Karpas-422 (cell line): ENCODE measurements at regions not wholly inside any gene's neighbourhood (a gene's known extent, or its start where the extent isn't known, plus 50 kb on each side); places are given as distances from the start of the nearest gene placed in this dataset.

ENCODE experiments used
- DNase-seq: peaks from one replicate; pipeline ENCODE4 v3.0.0-alpha.2; 2015
- H2AFZ ChIP-seq: fragments of 200-600 bp; sonication (generic); 2 replicates; pipeline ENCODE4 v1.6.1; 2014; ENCODE audit warnings: antibody characterized with exemption, low read length, mixed read lengths
- H3K27ac ChIP-seq: fragments of 200-600 bp; sonication (generic); 2 replicates; pipeline ENCODE4 v1.5.1; 2014; ENCODE audit warnings: mild to moderate bottlenecking, low read length, moderate library complexity
- H3K27me3 ChIP-seq: fragments of 200-600 bp; sonication (generic); 2 replicates; pipeline ENCODE4 v1.6.1; 2014; ENCODE audit warnings: low read length, mixed read lengths
- H3K36me3 ChIP-seq: fragments of 200-600 bp; sonication (generic); 2 replicates; pipeline ENCODE4 v1.6.1; 2014; ENCODE audit warnings: low read length, mixed read lengths; ENCODE audit not compliant: insufficient read depth
- H3K4me1 ChIP-seq: fragments of 200-600 bp; sonication (generic); 2 replicates; pipeline ENCODE4 v1.6.1; 2014; ENCODE audit warnings: mild to moderate bottlenecking, low read length, mixed read lengths
- H3K4me2 ChIP-seq: fragments of 200-600 bp; sonication (generic); 2 replicates; pipeline ENCODE4 v1.6.1; 2014; ENCODE audit warnings: low read length, low read depth, mild to moderate bottlenecking; ENCODE audit not compliant: poor library complexity, severe bottlenecking
- H3K4me3 ChIP-seq: fragments of 200-600 bp; sonication (generic); 2 replicates; pipeline ENCODE4 v1.5.1; 2014; ENCODE audit warnings: mild to moderate bottlenecking, antibody characterized with exemption, low read length, mixed read lengths
- H3K79me2 ChIP-seq: fragments of 200-600 bp; sonication (generic); 2 replicates; pipeline ENCODE4 v1.6.1; 2014; ENCODE audit warnings: mild to moderate bottlenecking, low read length, mixed read lengths
- H3K9ac ChIP-seq: fragments of 200-600 bp; sonication (generic); 2 replicates; pipeline ENCODE4 v1.6.0; 2014; ENCODE audit warnings: low read length
- H3K9me2 ChIP-seq: fragments of 200-600 bp; sonication (generic), shearing (Covaris generic); replicated peaks from 2 replicates; pipeline ENCODE4 v1.6.0; 2014; ENCODE audit warnings: mild to moderate bottlenecking, low read length, moderate library complexity; ENCODE audit not compliant: insufficient read depth
- H3K9me3 ChIP-seq: fragments of 300-700, 200-600 bp; sonication (generic); 2 replicates; pipeline ENCODE4 v1.6.1; 2014; ENCODE audit warnings: low read length, mixed read lengths
- H4K20me1 ChIP-seq: fragments of 200-600 bp; sonication (generic); 2 replicates; pipeline ENCODE4 v1.6.1; 2014; ENCODE audit warnings: mild to moderate bottlenecking, antibody characterized with exemption, low read length, low read depth; ENCODE audit not compliant: insufficient read depth

- no peaks in the 10 kb centered on the region for H3K36me3 ChIP-seq
- H3K27ac ChIP-seq, result no peak overlapping the region
- H3K4me1 ChIP-seq, result no peaks in the 10 kb centered on the region
- no peak overlapping the region for H3K9ac ChIP-seq
- no peaks in the 10 kb centered on the region for H3K9me2 ChIP-seq
- no peak for DNase-seq
- no peak overlapping the region for H2AFZ ChIP-seq
- no peaks in the 10 kb centered on the region for H3K9me3 ChIP-seq
- no peak overlapping the region for H3K4me2 ChIP-seq
- no peaks in the 10 kb centered on the region for H4K20me1 ChIP-seq
- H3K4me3 ChIP-seq, result no peak overlapping the region
- no peaks in the 10 kb centered on the region for H3K27me3 ChIP-seq
- H3K79me2 ChIP-seq, result no peaks in the 10 kb centered on the region
Measured at GRCh38 chr2:592737-593136, 84.5 kb downstream of the TMEM18 start.

- no peak overlapping the region for H2AFZ ChIP-seq
- H3K9ac ChIP-seq, result no peak overlapping the region
- no peak overlapping the region for H3K4me2 ChIP-seq
- H3K4me1 ChIP-seq, result peaks cover 20% of the 10 kb centered on the region
- no peaks in the 10 kb centered on the region for H3K79me2 ChIP-seq
- H3K27me3 ChIP-seq, result no peaks in the 10 kb centered on the region
- no peak overlapping the region for H3K4me3 ChIP-seq
- no peaks in the 10 kb centered on the region for H4K20me1 ChIP-seq
- H3K36me3 ChIP-seq, result no peaks in the 10 kb centered on the region
- DNase-seq, result no peak
- no peaks in the 10 kb centered on the region for H3K9me2 ChIP-seq
- H3K27ac ChIP-seq, result no peak overlapping the region
- H3K9me3 ChIP-seq, result no peaks in the 10 kb centered on the region
Measured at GRCh38 chr2:590214-591175, 86.7 kb downstream of the TMEM18 start.

- Histone ChIP-seq H3K4me3 (no peak overlapping the region), H2AFZ (no peak overlapping the region), H3K9me2 (no peaks in the 10 kb centered on the region), H3K27ac (no peak overlapping the region), H3K4me2 (no peak overlapping the region), H3K27me3 (no peaks in the 10 kb centered on the region), H3K36me3 (no peaks in the 10 kb centered on the region), H4K20me1 (no peaks in the 10 kb centered on the region), H3K79me2 (no peaks in the 10 kb centered on the region), H3K9me3 (no peaks in the 10 kb centered on the region), H3K4me1 (peaks cover 30% of the 10 kb centered on the region), H3K9ac (no peak overlapping the region)
- no peak for DNase-seq
Measured at GRCh38 chr2:589281-590130, 87.7 kb downstream of the TMEM18 start.

- H3K4me1 ChIP-seq, result peaks cover 33% of the 10 kb centered on the region
- no peaks in the 10 kb centered on the region for H4K20me1 ChIP-seq
- H3K36me3 ChIP-seq, result no peaks in the 10 kb centered on the region
- no peaks in the 10 kb centered on the region for H3K9me2 ChIP-seq
- no peak overlapping the region for H2AFZ ChIP-seq
- H3K27me3 ChIP-seq, result no peaks in the 10 kb centered on the region
- H3K4me2 ChIP-seq, result no peak overlapping the region
- no peak overlapping the region for H3K9ac ChIP-seq
- H3K4me3 ChIP-seq, result no peak overlapping the region
- H3K79me2 ChIP-seq, result no peaks in the 10 kb centered on the region
- no peak for DNase-seq
- H3K27ac ChIP-seq, result no peak overlapping the region
- no peaks in the 10 kb centered on the region for H3K9me3 ChIP-seq
Measured at GRCh38 chr2:588074-588645, 89.0 kb downstream of the TMEM18 start.

- Histone ChIP-seq H3K27ac (no peak overlapping the region), H2AFZ (no peak overlapping the region), H3K36me3 (no peaks in the 10 kb centered on the region), H4K20me1 (no peaks in the 10 kb centered on the region), H3K4me1 (peaks cover 33% of the 10 kb centered on the region), H3K9me3 (no peaks in the 10 kb centered on the region), H3K27me3 (no peaks in the 10 kb centered on the region), H3K9ac (no peak overlapping the region), H3K79me2 (no peaks in the 10 kb centered on the region), H3K4me3 (no peak overlapping the region), H3K9me2 (no peaks in the 10 kb centered on the region), H3K4me2 (no peak overlapping the region)
- no peak for DNase-seq
Measured at GRCh38 chr2:587087-587960, 89.9 kb downstream of the TMEM18 start.

- Histone ChIP-seq H3K9me3 (no peaks in the 10 kb centered on the region), H3K79me2 (no peaks in the 10 kb centered on the region), H2AFZ (no peak overlapping the region), H3K27ac (peak overlapping the region; percentile 91), H3K4me3 (no peak overlapping the region), H4K20me1 (no peaks in the 10 kb centered on the region), H3K9ac (no peak overlapping the region), H3K27me3 (no peaks in the 10 kb centered on the region), H3K36me3 (no peaks in the 10 kb centered on the region), H3K4me1 (peaks cover 33% of the 10 kb centered on the region), H3K9me2 (no peaks in the 10 kb centered on the region), H3K4me2 (no peak overlapping the region)
- DNase-seq, result no peak
Measured at GRCh38 chr2:586641-587076, 90.5 kb downstream of the TMEM18 start.

GRCh38 chr2:584863-585823 lies 92.1 kb downstream of the TMEM18 start:
- Histone ChIP-seq H3K4me3 (peak overlapping the region; percentile 52), H3K27me3 (no peaks in the 10 kb centered on the region), H3K79me2 (no peaks in the 10 kb centered on the region), H3K27ac (peak overlapping the region; percentile 91), H3K9me2 (no peaks in the 10 kb centered on the region), H4K20me1 (no peaks in the 10 kb centered on the region), H3K4me1 (peaks cover 33% of the 10 kb centered on the region), H2AFZ (peak overlapping the region; percentile 53; the same call in 1 of the 2 replicates), H3K9me3 (no peaks in the 10 kb centered on the region), H3K4me2 (peak overlapping the region; percentile 66), H3K9ac (peak overlapping the region; percentile 41), H3K36me3 (no peaks in the 10 kb centered on the region)
- peak; percentile 82 for DNase-seq
